Endodermal cell (in vitro differentiated cells): ENCODE measurements at regions not wholly inside any gene's neighbourhood (a gene's known extent, or its start where the extent isn't known, plus 50 kb on each side); places are given as distances from the start of the nearest gene placed in this dataset.

Experiments
- DNase-seq: peaks from one replicate; pipeline ENCODE4 v3.0.0-alpha.2; 2017
- H3K27ac ChIP-seq: 2 replicates; pipeline ENCODE4 v1.5.1; 2013; ENCODE audit warnings: mild to moderate bottlenecking, low read depth, low read length, moderate library complexity
- H3K27me3 ChIP-seq: 2 replicates; pipeline ENCODE4 v1.6.1; 2013; ENCODE audit warnings: mild to moderate bottlenecking, low read length, moderate library complexity; ENCODE audit not compliant: insufficient read depth, control insufficient read depth, poor library complexity, severe bottlenecking
- H3K36me3 ChIP-seq: 2 replicates; pipeline ENCODE4 v1.7.0; 2013; ENCODE audit warnings: mild to moderate bottlenecking, low read length, moderate library complexity; ENCODE audit not compliant: control insufficient read depth, insufficient read depth
- H3K4me1 ChIP-seq: one replicate; pipeline ENCODE4 v1.7.0; 2013; ENCODE audit warnings: low read length; ENCODE audit not compliant: control insufficient read depth, insufficient read depth
- H3K4me3 ChIP-seq: 2 replicates; pipeline ENCODE4 v1.5.1; 2013; ENCODE audit warnings: mild to moderate bottlenecking, low read length, moderate library complexity
- H3K9ac ChIP-seq: 2 replicates; pipeline ENCODE4 v1.6.1; 2013; ENCODE audit warnings: mild to moderate bottlenecking, low read length, moderate library complexity; ENCODE audit not compliant: poor library complexity, severe bottlenecking; ENCODE audit errors: extremely low read depth
- H3K9me3 ChIP-seq: 2 replicates; pipeline ENCODE4 v1.6.1; 2013; ENCODE audit warnings: mild to moderate bottlenecking, low read length, moderate library complexity; ENCODE audit not compliant: control insufficient read depth
- H3K27ac Mint-ChIP-seq: 2 replicates; pipeline ENCODE4 v1.8.0; 2020; ENCODE audit warnings: mixed read lengths
- H3K27me3 Mint-ChIP-seq: 2 replicates; pipeline ENCODE4 v1.8.0; 2021; ENCODE audit warnings: mild to moderate bottlenecking, mixed read lengths; ENCODE audit not compliant: insufficient read depth
- H3K36me3 Mint-ChIP-seq: 2 replicates; pipeline ENCODE4 v1.8.0; 2020; ENCODE audit warnings: low read depth, mixed read lengths
- H3K4me1 Mint-ChIP-seq: 2 replicates; pipeline ENCODE4 v1.8.0; 2020; ENCODE audit warnings: mixed read lengths
- H3K4me3 Mint-ChIP-seq: 2 replicates; pipeline ENCODE4 v1.8.0; 2020; ENCODE audit warnings: mild to moderate bottlenecking, moderate library complexity, mixed read lengths
- H3K9me3 Mint-ChIP-seq: 2 replicates; pipeline ENCODE4 v1.8.0; 2020; ENCODE audit warnings: mild to moderate bottlenecking, mixed read lengths
- CTCF ChIP-seq: fragments of 200-600 bp; sonication (generic); conservative IDR thresholded peaks from 2 replicates; pipeline ENCODE4 v1.5.0; 2021; ENCODE audit warnings: antibody characterized with exemption, mild to moderate bottlenecking
- WGBS, 2 experiments: methylation state at CpG; one replicate each; pipeline versions ENCODE4 v1.1.5 to v1.1.7; 2013; ENCODE audit warnings: missing lambda C conversion rate in 2 of 2, mixed read lengths in 1 of 2; ENCODE audit not compliant: insufficient coverage in 1 of 2, insufficient read length in 1 of 2; 5-methylcytosine and 5-hydroxymethylcytosine counted together

GRCh38 chr4:35604724-35605123 is 639.6 kb downstream of the ARAP2 start:
- H3K9me3 Mint-ChIP-seq, result no peaks in the 10 kb centered on the region
- H3K9ac ChIP-seq, result no peak overlapping the region

GRCh38 chr4:35608205-35608604 is 636.1 kb downstream of the ARAP2 start:
- no peaks in the 10 kb centered on the region for H3K4me1 Mint-ChIP-seq
- no peak overlapping the region for H3K27ac Mint-ChIP-seq
- Histone ChIP-seq H3K9me3 (no peaks in the 10 kb centered on the region), H3K4me3 (no peak overlapping the region), H3K4me1 (no peaks in the 10 kb centered on the region), H3K9ac (no peak overlapping the region), H3K36me3 (no peaks in the 10 kb centered on the region), H3K27me3 (no peaks in the 10 kb centered on the region), H3K27ac (no peak overlapping the region)
- no peaks in the 10 kb centered on the region for H3K36me3 Mint-ChIP-seq
- no peaks in the 10 kb centered on the region for H3K9me3 Mint-ChIP-seq
- TF ChIP-seq CTCF, result no peak
- H3K4me3 Mint-ChIP-seq, result no peak overlapping the region
- no peaks in the 10 kb centered on the region for H3K27me3 Mint-ChIP-seq
- DNase-seq, result no peak

More at GRCh38 chr4:35604724-35605123, 639.6 kb downstream of the ARAP2 start:
- no peak overlapping the region for H3K4me3 Mint-ChIP-seq
- Histone ChIP-seq H3K27me3 (no peaks in the 10 kb centered on the region), H3K27ac (no peak overlapping the region), H3K9me3 (no peaks in the 10 kb centered on the region), H3K4me1 (no peaks in the 10 kb centered on the region), H3K36me3 (no peaks in the 10 kb centered on the region), H3K4me3 (no peak overlapping the region)
- DNase-seq, result no peak
- no peaks in the 10 kb centered on the region for H3K27me3 Mint-ChIP-seq
- H3K4me1 Mint-ChIP-seq, result no peaks in the 10 kb centered on the region
- TF ChIP-seq CTCF, result no peak
- H3K36me3 Mint-ChIP-seq, result no peaks in the 10 kb centered on the region
- no peak overlapping the region for H3K27ac Mint-ChIP-seq
- no CpG with 5 or more reads among the region's 1 CpG for WGBS, 2 experiments

- Mint-ChIP-seq H3K4me1 (no peaks in the 10 kb centered on the region), H3K27me3 (no peaks in the 10 kb centered on the region), H3K4me3 (no peak overlapping the region), H3K9me3 (no peaks in the 10 kb centered on the region), H3K27ac (no peak overlapping the region), H3K36me3 (no peaks in the 10 kb centered on the region)
- no peak for DNase-seq
- H3K36me3 ChIP-seq, result no peaks in the 10 kb centered on the region
- H3K9ac ChIP-seq, result no peak overlapping the region
- TF ChIP-seq CTCF, result no peak
- no peaks in the 10 kb centered on the region for H3K27me3 ChIP-seq
- 84 to 100% methylated on average over 1 to 2 of the region's 2 CpGs for WGBS, 2 experiments
- no peaks in the 10 kb centered on the region for H3K4me1 ChIP-seq
- no peaks in the 10 kb centered on the region for H3K9me3 ChIP-seq
- H3K4me3 ChIP-seq, result no peak overlapping the region
- no peak overlapping the region for H3K27ac ChIP-seq
Observed at GRCh38 chr4:35614120-35614519, 630.2 kb downstream of the ARAP2 start.
